ENCODE measurements at regions not wholly inside any gene's neighbourhood (a gene's known extent, or its start where the extent isn't known, plus 50 kb on each side); places are given as distances from the start of the nearest gene placed in this dataset.

- TF ChIP-seq CTCF (IDR thresholded peaks at IDR 0.05) (no peak), POLR2A (IDR thresholded peaks at IDR 0.05) (no peak)
Observed at GRCh38 chr12:76190299-76190698, 105.8 kb upstream of the NAP1L1 start.

Data from thyroid gland (tissue), 4 donors.